ENCODE measurements at regions not wholly inside any gene's neighbourhood (a gene's known extent, or its start where the extent isn't known, plus 50 kb on each side); places are given as distances from the start of the nearest gene placed in this dataset.
A peak's percentile ranks its signal among the peaks of the same experiment; 100 is the strongest.
"Not testable (repeated sequence)": the region's sequence is repeated elsewhere in the genome, so short reads cannot be mapped to it uniquely, and the experiment has no call there.

- no peak for DNase-seq
- in situ Hi-C loops (cut with MboI; ENCODE audit: low pct_unique_long_range_greater_than_20kb, low sequenced_read_pairs) = no loop called here
These were observed 80.0 kb downstream of the SHOX2 start for GRCh38 chr3:158026236-158026635.

- in situ Hi-C loops (cut with MboI; ENCODE audit: low pct_unique_long_range_greater_than_20kb, low sequenced_read_pairs); DNase-seq: not testable (repeated sequence)
These were observed 86.3 kb downstream of the SHOX2 start for GRCh38 chr3:158019897-158020296.

DNA sequence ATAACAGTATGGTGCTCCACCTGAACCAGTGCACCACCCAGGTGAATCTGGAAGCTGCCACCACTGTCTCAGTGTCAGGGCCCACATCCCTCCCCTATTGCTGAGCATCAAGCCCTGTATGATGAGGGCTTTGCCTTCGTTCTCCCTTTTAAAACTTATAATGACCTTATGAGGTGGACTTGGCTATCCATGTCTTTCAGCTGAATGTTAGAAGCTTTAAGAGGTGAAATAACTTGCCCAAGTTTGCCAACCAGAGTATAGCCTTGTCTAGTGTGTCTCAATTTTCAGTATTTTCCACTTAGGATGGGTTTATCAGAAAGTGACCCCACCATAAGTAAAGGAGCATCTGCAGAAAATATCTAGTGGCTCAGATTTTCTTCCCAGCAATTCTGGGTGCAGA lies 87.8 kb downstream of the SHOX2 start:
- no peak for DNase-seq
- in situ Hi-C loops (cut with MboI; ENCODE audit: low pct_unique_long_range_greater_than_20kb, low sequenced_read_pairs) = no loop called here

DNA sequence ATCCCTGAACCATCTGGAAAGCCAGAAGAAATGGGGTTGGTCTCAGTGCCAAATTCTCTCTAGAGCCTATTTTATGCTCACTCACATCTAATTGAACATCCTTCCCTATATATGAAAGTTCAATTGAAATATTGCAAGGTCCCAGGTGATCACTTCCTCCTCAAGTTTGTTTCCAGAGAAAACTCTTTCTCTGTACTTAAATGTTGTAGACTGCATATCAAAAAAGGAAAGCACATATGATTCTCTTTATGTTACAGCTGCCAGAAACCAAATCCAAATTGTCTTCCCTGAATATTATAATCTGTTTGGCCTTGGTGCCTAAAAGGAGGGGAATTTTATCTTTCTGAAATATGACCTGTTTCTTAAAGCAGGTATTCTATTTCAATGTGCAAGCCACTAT lies 93.3 kb downstream of the SHOX2 start:
- in situ Hi-C loops (cut with MboI; ENCODE audit: low pct_unique_long_range_greater_than_20kb, low sequenced_read_pairs) = no loop called here

GRCh38 chr3:158005391-158006100 lies 100.7 kb downstream of the SHOX2 start:
- no peak for DNase-seq
- in situ Hi-C loops (cut with MboI; ENCODE audit: low pct_unique_long_range_greater_than_20kb, low sequenced_read_pairs) = no loop called here

More for the DNA sequence above, 93.3 kb downstream of the SHOX2 start:
- DNase-seq = no peak

- in situ Hi-C loops (cut with MboI; ENCODE audit: low pct_unique_long_range_greater_than_20kb, low sequenced_read_pairs) = no loop called here
- no peak for DNase-seq
These were observed 107.0 kb downstream of the SHOX2 start for GRCh38 chr3:157999246-157999645.

DNA sequence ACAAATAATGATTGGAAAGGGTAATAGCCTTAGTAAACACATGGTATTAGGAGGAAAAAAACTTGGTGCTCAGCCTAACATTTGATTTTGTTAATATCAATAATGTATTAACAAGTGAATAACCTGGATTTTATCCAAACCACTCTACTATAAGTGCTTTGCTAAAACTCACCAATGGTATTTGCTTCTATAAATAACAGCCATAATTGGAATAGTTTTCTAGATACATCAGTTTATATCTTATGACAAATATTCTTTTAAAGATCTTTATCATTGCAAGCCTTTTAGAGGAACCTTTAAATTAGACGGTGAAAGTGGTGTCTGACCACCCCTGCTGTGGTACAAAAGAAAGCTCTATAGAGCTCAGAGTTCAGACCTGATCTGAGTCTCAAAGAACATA lies 123.9 kb downstream of the SHOX2 start:
- no peak for DNase-seq
- in situ Hi-C loops (cut with MboI; ENCODE audit: low pct_unique_long_range_greater_than_20kb, low sequenced_read_pairs) = no loop called here

DNA sequence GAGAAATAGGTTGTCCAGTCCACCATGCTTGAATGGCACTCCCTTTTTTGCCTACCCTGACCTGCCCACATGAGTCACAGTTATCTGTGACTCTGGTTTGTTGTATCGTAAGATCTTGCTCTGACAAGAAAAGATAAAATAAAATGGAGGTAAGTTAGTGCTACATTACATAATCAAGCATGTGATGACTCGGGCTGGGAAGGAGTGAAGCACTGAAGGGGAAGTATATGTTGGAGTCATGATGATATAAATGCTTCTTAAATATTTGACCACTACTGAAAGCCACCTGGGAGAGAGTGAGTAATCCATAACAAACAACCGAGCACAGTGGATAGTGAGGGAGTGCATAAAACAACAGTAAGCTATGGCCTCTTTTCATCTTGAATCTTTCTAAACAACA lies 124.4 kb downstream of the SHOX2 start:
- no peak for DNase-seq
- in situ Hi-C loops (cut with MboI; ENCODE audit: low pct_unique_long_range_greater_than_20kb, low sequenced_read_pairs) = no loop called here

- DNase-seq = no peak
- in situ Hi-C loops (cut with MboI; ENCODE audit: low pct_unique_long_range_greater_than_20kb, low sequenced_read_pairs) = no loop called here
These were observed 127.2 kb downstream of the SHOX2 start for GRCh38 chr3:157979022-157979421.

DNA sequence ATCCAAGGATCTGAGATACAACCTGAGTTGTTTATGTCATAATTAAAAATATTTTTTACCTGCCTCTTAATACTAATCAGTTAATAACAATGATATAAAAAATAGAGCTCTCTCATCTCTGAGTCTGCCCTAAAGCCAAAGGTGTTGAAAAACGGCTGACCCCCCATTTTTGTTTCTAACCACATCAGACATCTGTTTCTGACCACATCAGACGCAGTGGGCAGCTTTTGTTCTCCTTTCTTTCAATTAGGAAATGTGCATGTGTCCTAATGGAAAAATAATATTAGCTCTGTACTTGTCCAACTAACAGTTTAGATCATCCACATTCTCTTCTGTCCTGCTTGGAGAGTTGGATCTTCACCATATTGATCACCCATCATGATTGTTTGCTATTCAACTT lies 144.6 kb downstream of the SHOX2 start:
- in situ Hi-C loops (cut with MboI; ENCODE audit: low pct_unique_long_range_greater_than_20kb, low sequenced_read_pairs) = no loop called here
- no peak for DNase-seq

DNA sequence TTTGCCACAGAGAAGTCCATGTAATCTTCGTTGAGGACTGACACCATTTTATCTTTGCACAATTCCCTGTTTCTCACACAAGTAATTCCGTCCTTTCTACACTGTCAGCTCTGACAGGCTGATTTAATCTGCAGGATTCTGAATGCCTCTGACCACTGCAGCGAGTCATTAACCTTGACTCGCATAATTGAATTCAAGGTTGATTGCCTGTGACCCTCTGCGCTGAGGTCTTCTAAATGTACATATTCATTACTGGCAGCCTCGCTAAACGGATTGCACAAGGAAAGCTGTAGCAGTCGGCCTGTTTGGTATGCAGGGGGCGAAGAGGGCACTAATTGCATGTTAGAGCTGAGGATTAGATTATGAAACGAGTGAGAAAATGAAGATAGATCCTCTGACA lies 147.8 kb downstream of the SHOX2 start:
- in situ Hi-C loops (cut with MboI; ENCODE audit: low pct_unique_long_range_greater_than_20kb, low sequenced_read_pairs) = no loop called here
- DNase-seq = no peak

DNA sequence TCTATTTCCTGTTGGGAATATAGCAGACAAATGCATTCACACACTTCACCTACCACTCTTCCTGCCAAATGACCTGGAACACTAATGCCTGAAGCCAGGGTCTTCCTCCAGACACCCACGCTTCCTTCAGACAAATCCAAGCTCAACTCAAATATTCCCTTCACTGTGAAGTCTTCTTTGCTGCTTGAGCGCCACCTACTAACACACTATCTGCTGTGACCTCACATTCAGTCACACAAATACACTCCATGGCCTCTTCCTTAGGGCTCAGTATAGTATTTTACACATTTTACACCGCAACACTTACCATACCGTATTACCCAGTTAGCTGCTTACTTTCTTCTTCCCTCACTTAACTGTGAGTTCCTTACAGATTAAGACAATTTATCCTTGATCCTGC lies 149.4 kb downstream of the SHOX2 start:
- DNase-seq = no peak
- in situ Hi-C loops (cut with MboI; ENCODE audit: low pct_unique_long_range_greater_than_20kb, low sequenced_read_pairs) = no loop called here

GRCh38 chr3:157956176-157956575 lies 150.0 kb downstream of the SHOX2 start:
- in situ Hi-C loops (cut with MboI; ENCODE audit: low pct_unique_long_range_greater_than_20kb, low sequenced_read_pairs) = no loop called here
- no peak for DNase-seq

DNA sequence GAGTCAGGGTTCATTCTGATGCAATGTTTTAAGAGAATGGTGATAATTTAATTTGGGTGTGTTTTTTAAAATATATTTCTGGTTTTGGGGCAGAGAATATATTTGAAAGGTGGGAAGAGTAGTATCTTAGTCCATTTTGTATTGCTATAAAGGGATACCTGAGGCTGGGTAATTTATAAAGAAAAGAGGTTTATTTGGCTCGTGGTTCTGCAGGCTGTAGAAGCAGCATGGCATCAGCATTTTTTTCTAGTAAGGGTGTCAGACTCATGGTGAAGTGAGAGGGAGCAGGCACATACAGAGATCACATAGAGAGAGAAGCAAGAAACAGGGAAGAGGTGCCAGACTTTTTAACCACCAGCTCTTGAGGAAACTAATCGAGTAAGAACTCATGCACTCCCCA lies 152.7 kb downstream of the SHOX2 start:
- DNase-seq = no peak
- in situ Hi-C loops (cut with MboI; ENCODE audit: low pct_unique_long_range_greater_than_20kb, low sequenced_read_pairs) = no loop called here

GRCh38 chr3:157948605-157949383 lies 157.4 kb downstream of the SHOX2 start:
- no peak for DNase-seq
- in situ Hi-C loops (cut with MboI; ENCODE audit: low pct_unique_long_range_greater_than_20kb, low sequenced_read_pairs) = no loop called here

- DNase-seq = no peak
- in situ Hi-C loops (cut with MboI; ENCODE audit: low pct_unique_long_range_greater_than_20kb, low sequenced_read_pairs) = no loop called here
These were observed 167.1 kb downstream of the SHOX2 start for GRCh38 chr3:157939166-157939565.

- in situ Hi-C loops (cut with MboI; ENCODE audit: low pct_unique_long_range_greater_than_20kb, low sequenced_read_pairs) = no loop called here
- DNase-seq = peak; percentile 16
These were observed 168.0 kb downstream of the SHOX2 start for GRCh38 chr3:157938154-157938779.

GRCh38 chr3:157931517-157931916 lies 174.7 kb downstream of the SHOX2 start:
- DNase-seq = no peak
- in situ Hi-C loops (cut with MboI; ENCODE audit: low pct_unique_long_range_greater_than_20kb, low sequenced_read_pairs) = no loop called here

- in situ Hi-C loops (cut with MboI; ENCODE audit: low pct_unique_long_range_greater_than_20kb, low sequenced_read_pairs) = no loop called here
- no peak for DNase-seq
These were observed 176.0 kb downstream of the SHOX2 start for GRCh38 chr3:157930000-157930780.

- DNase-seq = no peak
- in situ Hi-C loops (cut with MboI; ENCODE audit: low pct_unique_long_range_greater_than_20kb, low sequenced_read_pairs) = no loop called here
These were observed 179.4 kb downstream of the SHOX2 start for GRCh38 chr3:157926822-157927221.

Measured in KBM-7 (cell line).